Left lung (tissue), 4 donors: ENCODE measurements at regions not wholly inside any gene's neighbourhood (a gene's known extent, or its start where the extent isn't known, plus 50 kb on each side); places are given as distances from the start of the nearest gene placed in this dataset.

Experiments
- ATAC-seq: fragments of 200-7000 bp; cut with Tn5 transposase; one replicate; pipeline ENCODE4 v1.9.1; 2020; ENCODE audit warnings: moderate library complexity
- DNase-seq, 4 donors: peaks; one replicate each; pipeline ENCODE4 v3.0.0-alpha.2; 2013 to 2020
- H3K27ac ChIP-seq, 2 donors: fragments of 200-600 bp; sonication (generic) in 1 of 2; one replicate each; pipeline versions ENCODE4 v1.5.0 to v1.8.0; 2020 to 2021
- H3K27me3 ChIP-seq, 2 donors: fragments of 200-600 bp; sonication (generic) in 1 of 2; one replicate each; pipeline versions ENCODE4 v1.5.0 to v1.8.0; 2020 to 2021
- H3K36me3 ChIP-seq, 2 donors: fragments of 200-600 bp; sonication (generic) in 1 of 2; one replicate each; pipeline versions ENCODE4 v1.5.0 to v1.8.0; 2020 to 2021
- H3K4me1 ChIP-seq, 2 donors: fragments of 200-600 bp; one replicate each; pipeline ENCODE4 v1.8.0; 2021
- H3K4me3 ChIP-seq, 2 donors: fragments of 200-600 bp; sonication (generic) in 1 of 2; one replicate each; pipeline versions ENCODE4 v1.5.0 to v1.8.0; 2020 to 2021; ENCODE audit warnings: mild to moderate bottlenecking in 1 of 2
- H3K9me3 ChIP-seq, 2 donors: fragments of 200-600 bp; sonication (generic) in 1 of 2; one replicate each; pipeline versions ENCODE4 v1.5.0 to v1.8.0; 2020 to 2021
- intact Hi-C, 2 donors: fragments of 100-400 bp; cut with DNase I; formaldehyde crosslinking; loops; one replicate each; pipeline versions ENCODE4 v1.11.2 to v1.14.2; 2022
- TF ChIP-seq, protein P1 (sequence below), 2 donors: fragments of 200-600 bp; sonication (generic) in 1 of 2; IDR thresholded peaks; one replicate each; pipeline versions ENCODE4 v1.5.0 to v1.8.0; 2021; ENCODE audit warnings: antibody characterized with exemption in 2 of 2
- donor health status: DM: no; HTN: yes; CAD: no.
- donor health status: DM: no; HTN: no; CAD: no.

DNA sequence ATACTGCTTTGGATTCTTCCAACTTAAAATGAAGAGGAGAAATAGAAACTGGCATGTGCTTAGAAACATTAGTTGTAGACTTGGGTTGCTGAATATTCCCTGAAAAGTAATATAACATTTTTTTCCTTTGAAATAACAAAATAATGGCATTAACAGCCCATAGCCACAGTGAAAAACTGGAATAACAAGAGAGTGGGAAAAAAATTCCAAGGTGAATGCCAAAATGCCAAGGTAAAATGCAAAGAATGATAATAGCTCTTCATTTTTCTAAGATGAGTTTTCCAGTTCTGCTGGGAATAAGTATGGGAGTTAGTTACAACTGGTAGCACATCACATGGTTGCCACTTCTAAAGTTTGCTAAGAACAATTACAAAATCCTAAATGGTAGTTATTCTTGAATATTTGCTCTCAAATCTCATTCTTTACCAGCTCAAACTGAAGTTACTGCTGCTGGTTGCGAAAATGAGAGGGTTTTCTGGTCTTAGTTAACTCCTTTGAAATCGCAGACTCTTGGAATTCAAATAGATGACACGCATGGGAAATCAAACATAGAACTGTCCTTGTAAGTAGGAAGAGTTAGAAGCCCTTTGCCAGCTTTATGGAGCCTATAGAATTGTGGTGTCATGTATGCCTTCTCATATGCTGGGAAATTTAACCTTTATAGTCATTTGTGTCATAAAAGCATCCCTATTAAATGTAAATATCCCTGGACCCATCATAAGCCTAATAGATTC, 165.0 kb upstream of the DCN start:
- no peaks in the 10 kb centered on the region for H3K4me1 ChIP-seq
- ATAC-seq (no peak), DNase-seq (no peak)
- no peaks in the 10 kb centered on the region for H3K36me3 ChIP-seq
- TF ChIP-seq, protein P1, sequence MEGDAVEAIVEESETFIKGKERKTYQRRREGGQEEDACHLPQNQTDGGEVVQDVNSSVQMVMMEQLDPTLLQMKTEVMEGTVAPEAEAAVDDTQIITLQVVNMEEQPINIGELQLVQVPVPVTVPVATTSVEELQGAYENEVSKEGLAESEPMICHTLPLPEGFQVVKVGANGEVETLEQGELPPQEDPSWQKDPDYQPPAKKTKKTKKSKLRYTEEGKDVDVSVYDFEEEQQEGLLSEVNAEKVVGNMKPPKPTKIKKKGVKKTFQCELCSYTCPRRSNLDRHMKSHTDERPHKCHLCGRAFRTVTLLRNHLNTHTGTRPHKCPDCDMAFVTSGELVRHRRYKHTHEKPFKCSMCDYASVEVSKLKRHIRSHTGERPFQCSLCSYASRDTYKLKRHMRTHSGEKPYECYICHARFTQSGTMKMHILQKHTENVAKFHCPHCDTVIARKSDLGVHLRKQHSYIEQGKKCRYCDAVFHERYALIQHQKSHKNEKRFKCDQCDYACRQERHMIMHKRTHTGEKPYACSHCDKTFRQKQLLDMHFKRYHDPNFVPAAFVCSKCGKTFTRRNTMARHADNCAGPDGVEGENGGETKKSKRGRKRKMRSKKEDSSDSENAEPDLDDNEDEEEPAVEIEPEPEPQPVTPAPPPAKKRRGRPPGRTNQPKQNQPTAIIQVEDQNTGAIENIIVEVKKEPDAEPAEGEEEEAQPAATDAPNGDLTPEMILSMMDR (IDR thresholded peaks at IDR 0.05), result no peak
- no peak overlapping the region for H3K27ac ChIP-seq
- no peak overlapping the region for H3K4me3 ChIP-seq
- intact Hi-C loops, result no loop called here
- no peaks in the 10 kb centered on the region for H3K9me3 ChIP-seq
- H3K27me3 ChIP-seq, result no peaks in the 10 kb centered on the region

DNA sequence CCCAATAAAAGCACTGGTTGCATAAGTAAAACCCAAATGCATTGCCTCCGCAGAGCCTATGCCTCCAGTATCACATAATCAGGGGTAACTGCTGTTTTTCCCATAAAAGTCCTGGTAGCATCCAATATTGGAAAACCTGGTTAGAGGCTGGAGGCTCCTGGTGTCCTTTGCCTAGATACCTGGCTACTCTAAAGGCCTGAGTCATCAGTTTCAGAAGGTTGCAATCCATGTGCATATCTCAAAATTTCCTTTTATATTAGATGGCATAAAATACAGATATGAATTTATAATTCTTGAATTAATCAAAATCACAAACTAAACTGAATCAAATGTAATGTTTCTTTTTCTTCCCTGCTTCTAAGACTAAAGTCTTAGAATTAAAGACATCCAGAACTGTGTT, 164.2 kb upstream of the DCN start:
- ATAC-seq, result no peak
- Histone ChIP-seq H3K4me1 (no peaks in the 10 kb centered on the region), H3K9me3 (no peaks in the 10 kb centered on the region), H3K36me3 (no peaks in the 10 kb centered on the region), H3K4me3 (no peak overlapping the region), H3K27ac (no peak overlapping the region), H3K27me3 (no peaks in the 10 kb centered on the region)
- TF ChIP-seq, protein P1 (IDR thresholded peaks at IDR 0.05), result no peak
- no peak for DNase-seq
- intact Hi-C loops, result no loop called here

DNA sequence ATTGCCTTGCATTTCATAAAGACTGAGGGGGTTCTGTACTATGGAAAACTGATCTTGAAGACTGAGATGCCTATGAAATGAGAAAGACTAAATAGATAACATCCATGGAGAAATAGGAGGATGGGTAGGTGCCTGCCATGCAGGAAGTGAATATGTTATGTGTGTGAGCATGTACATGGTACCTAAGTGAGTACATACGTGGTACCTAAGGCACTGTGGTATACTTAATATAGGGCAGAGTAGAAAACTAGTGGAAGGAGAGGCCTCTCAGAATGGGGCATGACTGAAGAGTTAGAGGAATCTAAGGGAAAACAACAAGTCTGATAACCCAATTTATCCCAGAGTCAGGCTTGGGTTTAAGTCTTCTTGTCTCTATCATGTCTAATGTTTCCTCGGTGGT, 161.8 kb upstream of the DCN start:
- TF ChIP-seq, protein P1 (IDR thresholded peaks at IDR 0.05), result no peak
- intact Hi-C loops, result no loop called here
- no peaks in the 10 kb centered on the region for H3K4me1 ChIP-seq
- ATAC-seq (no peak), DNase-seq (no peak)
- no peaks in the 10 kb centered on the region for H3K27me3 ChIP-seq
- H3K27ac ChIP-seq, result no peak overlapping the region
- no peaks in the 10 kb centered on the region for H3K9me3 ChIP-seq
- no peak overlapping the region for H3K4me3 ChIP-seq
- H3K36me3 ChIP-seq, result no peaks in the 10 kb centered on the region

DNA sequence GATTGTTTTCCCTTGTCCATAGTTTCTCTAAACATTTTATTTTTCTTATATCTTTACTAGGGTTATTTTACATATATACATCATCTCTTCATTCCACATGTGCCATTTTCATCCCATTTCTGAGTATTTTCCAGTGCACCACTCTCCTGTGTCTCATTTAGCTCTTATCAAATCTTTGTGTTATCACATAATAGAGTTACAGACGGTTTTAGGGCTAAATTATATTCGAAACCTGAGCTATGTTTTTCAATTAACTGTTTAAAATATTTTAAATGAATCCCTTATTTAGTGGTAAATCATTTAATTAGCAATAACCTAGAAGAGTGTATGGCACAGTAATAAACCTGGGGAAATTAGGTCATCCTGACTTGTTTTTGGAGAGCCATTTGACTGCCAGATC, 160.4 kb upstream of the DCN start:
- DNase-seq, result no peak
- TF ChIP-seq, protein P1 (IDR thresholded peaks at IDR 0.05), result no peak
- intact Hi-C loops, result no loop called here
- Histone ChIP-seq H3K4me1 (no peaks in the 10 kb centered on the region), H3K9me3 (no peaks in the 10 kb centered on the region), H3K36me3 (no peaks in the 10 kb centered on the region), H3K27ac (no peak overlapping the region), H3K27me3 (no peaks in the 10 kb centered on the region), H3K4me3 (no peak overlapping the region)
- ATAC-seq, result no peak

DNA sequence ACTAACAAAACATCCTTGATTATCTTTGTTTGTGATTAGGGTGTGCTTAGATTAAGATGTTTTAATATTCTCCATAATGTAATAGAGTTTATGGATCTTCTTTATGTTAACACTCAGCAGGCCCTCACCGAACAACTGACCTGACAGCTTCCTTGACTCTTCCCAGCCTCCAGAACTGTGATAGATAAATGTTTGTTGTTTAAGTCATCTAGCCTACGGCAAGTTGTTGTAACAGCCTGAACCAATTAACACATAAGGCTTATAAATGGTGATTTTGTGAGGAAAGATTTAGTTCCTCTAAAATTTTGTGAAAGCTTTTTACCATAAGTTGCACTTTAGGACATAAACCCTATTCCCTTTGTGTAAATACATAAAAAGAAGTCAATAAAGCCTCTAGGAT, 156.5 kb upstream of the DCN start:
- intact Hi-C loops, result no loop called here

More for the DNA sequence above, 156.5 kb upstream of the DCN start:
- no peaks in the 10 kb centered on the region for H3K4me1 ChIP-seq
- TF ChIP-seq, protein P1 (IDR thresholded peaks at IDR 0.05), result no peak
- no peak overlapping the region for H3K4me3 ChIP-seq
- no peaks in the 10 kb centered on the region for H3K9me3 ChIP-seq
- H3K27me3 ChIP-seq, result no peaks in the 10 kb centered on the region
- H3K27ac ChIP-seq, result no peak overlapping the region
- DNase-seq, result no peak
- no peaks in the 10 kb centered on the region for H3K36me3 ChIP-seq
- ATAC-seq, result no peak
